Hematopoietic multipotent progenitor cell treated with erythropoietin and hydrocortisone succinate and interleukin-3 and kit ligand, for 17 days (in vitro differentiated cells): ENCODE measurements at regions not wholly inside any gene's neighbourhood (a gene's known extent, or its start where the extent isn't known, plus 50 kb on each side); places are given as distances from the start of the nearest gene placed in this dataset.

Experiments used
- DNase-seq: peaks from one replicate; pipeline ENCODE4 v3.0.0-alpha.2; 2015; ENCODE audit warnings: low spot score

- DNase-seq = peak; percentile 11
These were observed 129.8 kb downstream of the SATB1 start for GRCh38 chr3:18295171-18295920.

- no peak for DNase-seq
These were observed 135.0 kb downstream of the SATB1 start for GRCh38 chr3:18290157-18290556.

GRCh38 chr3:18288243-18288642 is 136.9 kb downstream of the SATB1 start:
- no peak for DNase-seq

GRCh38 chr3:18284716-18285115 is 140.4 kb downstream of the SATB1 start:
- no peak for DNase-seq

- DNase-seq = no peak
These were observed 141.5 kb downstream of the SATB1 start for GRCh38 chr3:18283680-18284079.

GRCh38 chr3:18282507-18282906 is 142.6 kb downstream of the SATB1 start:
- no peak for DNase-seq

GRCh38 chr3:18279226-18279737 is 145.9 kb downstream of the SATB1 start:
- DNase-seq = no peak

- no peak for DNase-seq
These were observed 160.3 kb downstream of the SATB1 start for GRCh38 chr3:18264853-18265252.

GRCh38 chr3:18264361-18264760 is 160.8 kb downstream of the SATB1 start:
- no peak for DNase-seq

- DNase-seq = no peak
These were observed 166.6 kb downstream of the SATB1 start for GRCh38 chr3:18258492-18258891.

- no peak for DNase-seq
These were observed 172.6 kb downstream of the SATB1 start for GRCh38 chr3:18252578-18252977.

GRCh38 chr3:18250991-18251390 is 174.1 kb downstream of the SATB1 start:
- no peak for DNase-seq

- no peak for DNase-seq
These were observed 176.0 kb downstream of the SATB1 start for GRCh38 chr3:18249126-18249525.

- no peak for DNase-seq
These were observed 177.3 kb downstream of the SATB1 start for GRCh38 chr3:18247776-18248310.

GRCh38 chr3:18247139-18247695 is 177.9 kb downstream of the SATB1 start:
- no peak for DNase-seq

GRCh38 chr3:18246336-18247060 is 178.6 kb downstream of the SATB1 start:
- DNase-seq = no peak

GRCh38 chr3:18245721-18246120 is 179.4 kb downstream of the SATB1 start:
- DNase-seq = no peak

GRCh38 chr3:18241837-18242236 is 183.3 kb downstream of the SATB1 start:
- DNase-seq = no peak

GRCh38 chr3:18239674-18240073 is 185.5 kb downstream of the SATB1 start:
- DNase-seq = no peak

- DNase-seq = no peak
These were observed 186.3 kb downstream of the SATB1 start for GRCh38 chr3:18238746-18239331.

GRCh38 chr3:18238332-18238731 is 186.8 kb downstream of the SATB1 start:
- no peak for DNase-seq

GRCh38 chr3:18237251-18238005 is 187.7 kb downstream of the SATB1 start:
- no peak for DNase-seq
